HUES6 (cell line): ENCODE measurements at regions not wholly inside any gene's neighbourhood (a gene's known extent, or its start where the extent isn't known, plus 50 kb on each side); places are given as distances from the start of the nearest gene placed in this dataset.
"Not testable (repeated sequence)": the region's sequence is repeated elsewhere in the genome, so short reads cannot be mapped to it uniquely, and the experiment has no call there.

Experiments used
- H3K27ac ChIP-seq: 2 replicates; pipeline ENCODE4 v1.7.0; 2013; ENCODE audit warnings: low read depth, mild to moderate bottlenecking, low read length, inconsistent platforms
- H3K27me3 ChIP-seq: 2 replicates; pipeline ENCODE4 v1.6.1; 2013; ENCODE audit warnings: low read length; ENCODE audit not compliant: control insufficient read depth, insufficient read depth
- H3K36me3 ChIP-seq: 2 replicates; pipeline ENCODE4 v1.6.1; 2013; ENCODE audit warnings: low read length; ENCODE audit not compliant: control insufficient read depth, insufficient read depth
- H3K4me1 ChIP-seq: 2 replicates; pipeline ENCODE4 v1.6.1; 2013; ENCODE audit warnings: low read length; ENCODE audit not compliant: control insufficient read depth, insufficient read depth
- H3K4me3 ChIP-seq: 2 replicates; pipeline ENCODE4 v1.5.1; 2013; ENCODE audit warnings: low read depth, low read length
- H3K9ac ChIP-seq: one replicate; pipeline ENCODE4 v1.6.1; 2013; ENCODE audit warnings: mild to moderate bottlenecking, low read length
- H3K9me3 ChIP-seq: 2 replicates; pipeline ENCODE4 v1.6.1; 2013; ENCODE audit warnings: low read depth, low read length; ENCODE audit not compliant: control insufficient read depth, insufficient read depth

- Histone ChIP-seq H3K4me1 (peaks cover 7% of the 10 kb centered on the region; the same call in 1 of the 2 replicates), H3K9ac (no peak overlapping the region), H3K9me3 (no peaks in the 10 kb centered on the region), H3K27me3 (no peaks in the 10 kb centered on the region), H3K4me3 (no peak overlapping the region), H3K27ac (no peak overlapping the region), H3K36me3 (no peaks in the 10 kb centered on the region)
Observed at GRCh38 chr5:136864960-136865359, 499.6 kb upstream of the TRPC7 start.

- Histone ChIP-seq H3K4me1 (no peaks in the 10 kb centered on the region), H3K9ac (no peak overlapping the region), H3K27ac (no peak overlapping the region), H3K9me3 (peaks cover 5% of the 10 kb centered on the region; the same call in 1 of the 2 replicates), H3K36me3 (no peaks in the 10 kb centered on the region), H3K27me3 (no peaks in the 10 kb centered on the region), H3K4me3 (no peak overlapping the region)
Observed at GRCh38 chr5:136856648-136857047, 491.3 kb upstream of the TRPC7 start.

GRCh38 chr5:136853971-136854370 lies 488.6 kb upstream of the TRPC7 start:
- Histone ChIP-seq H3K36me3 (no peaks in the 10 kb centered on the region), H3K4me3 (no peak overlapping the region), H3K27ac (no peak overlapping the region), H3K9me3 (peaks cover 5% of the 10 kb centered on the region; the same call in 1 of the 2 replicates), H3K9ac (no peak overlapping the region), H3K4me1 (no peaks in the 10 kb centered on the region), H3K27me3 (no peaks in the 10 kb centered on the region)

- no peaks in the 10 kb centered on the region for H3K9me3 ChIP-seq
- no peaks in the 10 kb centered on the region for H3K27me3 ChIP-seq
- no peaks in the 10 kb centered on the region for H3K36me3 ChIP-seq
- no peaks in the 10 kb centered on the region for H3K4me1 ChIP-seq
- H3K4me3 ChIP-seq: no peak overlapping the region
- H3K9ac ChIP-seq: no peak overlapping the region
- no peak overlapping the region for H3K27ac ChIP-seq
Observed at GRCh38 chr5:136840601-136841000, 475.3 kb upstream of the TRPC7 start.

GRCh38 chr5:136836093-136836492 lies 470.7 kb upstream of the TRPC7 start:
- Histone ChIP-seq H3K4me3 (no peak overlapping the region), H3K9me3 (no peaks in the 10 kb centered on the region), H3K27me3 (no peaks in the 10 kb centered on the region), H3K27ac (no peak overlapping the region), H3K36me3 (no peaks in the 10 kb centered on the region), H3K4me1 (no peaks in the 10 kb centered on the region), H3K9ac (no peak overlapping the region)

- H3K9me3 ChIP-seq: no peaks in the 10 kb centered on the region
- no peak overlapping the region for H3K27ac ChIP-seq
- no peaks in the 10 kb centered on the region for H3K4me1 ChIP-seq
- H3K9ac ChIP-seq: no peak overlapping the region
- H3K36me3 ChIP-seq: no peaks in the 10 kb centered on the region
- no peak overlapping the region for H3K4me3 ChIP-seq
- no peaks in the 10 kb centered on the region for H3K27me3 ChIP-seq
Observed at GRCh38 chr5:136820848-136821247, 455.5 kb upstream of the TRPC7 start.

- no peaks in the 10 kb centered on the region for H3K9me3 ChIP-seq
- no peaks in the 10 kb centered on the region for H3K27me3 ChIP-seq
- H3K9ac ChIP-seq: no peak overlapping the region
- H3K4me1 ChIP-seq: no peaks in the 10 kb centered on the region
- H3K4me3 ChIP-seq: no peak overlapping the region
- no peaks in the 10 kb centered on the region for H3K36me3 ChIP-seq
- H3K27ac ChIP-seq: no peak overlapping the region
Observed at GRCh38 chr5:136819526-136820302, 454.4 kb upstream of the TRPC7 start.

- H3K9me3 ChIP-seq: no peaks in the 10 kb centered on the region
- no peaks in the 10 kb centered on the region for H3K27me3 ChIP-seq
- no peak overlapping the region for H3K27ac ChIP-seq
- no peaks in the 10 kb centered on the region for H3K4me1 ChIP-seq
- H3K4me3 ChIP-seq: no peak overlapping the region
- H3K36me3 ChIP-seq: no peaks in the 10 kb centered on the region
- H3K9ac ChIP-seq: no peak overlapping the region
Observed at GRCh38 chr5:136816327-136816726, 451.0 kb upstream of the TRPC7 start.

- no peaks in the 10 kb centered on the region for H3K9me3 ChIP-seq
- H3K36me3 ChIP-seq: no peaks in the 10 kb centered on the region
- H3K27ac ChIP-seq: no peak overlapping the region
- H3K27me3 ChIP-seq: no peaks in the 10 kb centered on the region
- no peak overlapping the region for H3K9ac ChIP-seq
- no peaks in the 10 kb centered on the region for H3K4me1 ChIP-seq
- no peak overlapping the region for H3K4me3 ChIP-seq
Observed at GRCh38 chr5:136814619-136815378, 449.5 kb upstream of the TRPC7 start.

- not testable (repeated sequence) for H3K4me3 ChIP-seq, H3K27ac ChIP-seq, H3K9ac ChIP-seq, H3K36me3 ChIP-seq, H3K9me3 ChIP-seq, H3K4me1 ChIP-seq, H3K27me3 ChIP-seq
Observed at GRCh38 chr5:136812270-136812669, 446.9 kb upstream of the TRPC7 start.

GRCh38 chr5:136811551-136811950 lies 446.2 kb upstream of the TRPC7 start:
- Histone ChIP-seq H3K9ac (no peak overlapping the region), H3K4me1 (no peaks in the 10 kb centered on the region), H3K27ac (no peak overlapping the region), H3K9me3 (no peaks in the 10 kb centered on the region), H3K36me3 (no peaks in the 10 kb centered on the region), H3K27me3 (no peaks in the 10 kb centered on the region), H3K4me3 (no peak overlapping the region)
